ENCODE measurements at regions not wholly inside any gene's neighbourhood (a gene's known extent, or its start where the extent isn't known, plus 50 kb on each side); places are given as distances from the start of the nearest gene placed in this dataset.

- Histone ChIP-seq H3K27me3 (ENCODE audit: insufficient read depth, low read length, poor library complexity, severe bottlenecking) (no peaks in the 10 kb centered on the region), H3K4me1 (ENCODE audit: insufficient read depth, low read length, poor library complexity, severe bottlenecking) (no peaks in the 10 kb centered on the region), H4K20me1 (ENCODE audit: insufficient read depth, low read length, poor library complexity, severe bottlenecking) (no peaks in the 10 kb centered on the region), H3K9me2 (replicated peaks; ENCODE audit: low read depth, low read length) (no peaks in the 10 kb centered on the region), H3K4me3 (ENCODE audit: low read length, poor library complexity, severe bottlenecking) (no peak overlapping the region), H3F3A (ENCODE audit: low read depth) (no peaks in the 10 kb centered on the region), H3K9me3 (ENCODE audit: insufficient read depth, low read depth, low read length) (no peaks in the 10 kb centered on the region), H2AFZ (ENCODE audit: low read length) (no peak overlapping the region), H3K79me2 (ENCODE audit: insufficient read depth, low read length) (no peaks in the 10 kb centered on the region), H3K36me3 (ENCODE audit: insufficient read depth, low read length) (no peaks in the 10 kb centered on the region), H3K4me2 (ENCODE audit: low read depth, low read length, poor library complexity, severe bottlenecking) (no peak overlapping the region), H3K9ac (ENCODE audit: low read depth, low read length, poor library complexity, severe bottlenecking) (no peak overlapping the region)
- TF ChIP-seq CTCF (conservative IDR thresholded peaks at IDR 0.05; ENCODE audit: low read length) = no peak
Observed at GRCh38 chr3:40871394-40871793, 327.9 kb upstream of the CTNNB1 start.

- Histone ChIP-seq H2AFZ (ENCODE audit: low read length) (no peak overlapping the region), H3K9me3 (ENCODE audit: insufficient read depth, low read depth, low read length) (no peaks in the 10 kb centered on the region), H3K4me2 (ENCODE audit: low read depth, low read length, poor library complexity, severe bottlenecking) (no peak overlapping the region), H3K9me2 (replicated peaks; ENCODE audit: low read depth, low read length) (no peaks in the 10 kb centered on the region), H3K79me2 (ENCODE audit: insufficient read depth, low read length) (no peaks in the 10 kb centered on the region), H3F3A (ENCODE audit: low read depth) (no peaks in the 10 kb centered on the region), H3K36me3 (ENCODE audit: insufficient read depth, low read length) (no peaks in the 10 kb centered on the region), H3K9ac (ENCODE audit: low read depth, low read length, poor library complexity, severe bottlenecking) (no peak overlapping the region), H3K27me3 (ENCODE audit: insufficient read depth, low read length, poor library complexity, severe bottlenecking) (no peaks in the 10 kb centered on the region), H3K4me3 (ENCODE audit: low read length, poor library complexity, severe bottlenecking) (no peak overlapping the region), H3K4me1 (ENCODE audit: insufficient read depth, low read length, poor library complexity, severe bottlenecking) (no peaks in the 10 kb centered on the region), H4K20me1 (ENCODE audit: insufficient read depth, low read length, poor library complexity, severe bottlenecking) (no peaks in the 10 kb centered on the region)
- no peak for TF ChIP-seq CTCF (conservative IDR thresholded peaks at IDR 0.05; ENCODE audit: low read length)
- TF ChIP-seq EZH2phosphoT487 (IDR thresholded peaks at IDR 0.05; ENCODE audit: borderline replicate concordance) = no peak
Observed at GRCh38 chr3:40872258-40872920, 326.9 kb upstream of the CTNNB1 start.

- no peaks in the 10 kb centered on the region for H3K79me2 ChIP-seq (ENCODE audit: insufficient read depth, low read length)
- H3K4me1 ChIP-seq (ENCODE audit: insufficient read depth, low read length, poor library complexity, severe bottlenecking) = no peaks in the 10 kb centered on the region
- no peaks in the 10 kb centered on the region for H3F3A ChIP-seq (ENCODE audit: low read depth)
- H3K9me3 ChIP-seq (ENCODE audit: insufficient read depth, low read depth, low read length) = no peaks in the 10 kb centered on the region
- H4K20me1 ChIP-seq (ENCODE audit: insufficient read depth, low read length, poor library complexity, severe bottlenecking) = no peaks in the 10 kb centered on the region
- no peak overlapping the region for H3K4me3 ChIP-seq (ENCODE audit: low read length, poor library complexity, severe bottlenecking)
- no peak for TF ChIP-seq CTCF (conservative IDR thresholded peaks at IDR 0.05; ENCODE audit: low read length)
- TF ChIP-seq EZH2phosphoT487 (IDR thresholded peaks at IDR 0.05; ENCODE audit: borderline replicate concordance) = no peak
- no peak overlapping the region for H3K9ac ChIP-seq (ENCODE audit: low read depth, low read length, poor library complexity, severe bottlenecking)
- H3K27me3 ChIP-seq (ENCODE audit: insufficient read depth, low read length, poor library complexity, severe bottlenecking) = no peaks in the 10 kb centered on the region
- no peak overlapping the region for H2AFZ ChIP-seq (ENCODE audit: low read length)
- H3K36me3 ChIP-seq (ENCODE audit: insufficient read depth, low read length) = no peaks in the 10 kb centered on the region
- H3K4me2 ChIP-seq (ENCODE audit: low read depth, low read length, poor library complexity, severe bottlenecking) = no peak overlapping the region
- H3K9me2 ChIP-seq (replicated peaks; ENCODE audit: low read depth, low read length) = no peaks in the 10 kb centered on the region
Observed at GRCh38 chr3:40873476-40873875, 325.8 kb upstream of the CTNNB1 start.

All from Loucy (cell line).